Endodermal cell (in vitro differentiated cells): ENCODE measurements at regions not wholly inside any gene's neighbourhood (a gene's known extent, or its start where the extent isn't known, plus 50 kb on each side); places are given as distances from the start of the nearest gene placed in this dataset.
"Not testable (repeated sequence)": the region's sequence is repeated elsewhere in the genome, so short reads cannot be mapped to it uniquely, and the experiment has no call there.

Experiments
- DNase-seq: peaks from one replicate; pipeline ENCODE4 v3.0.0-alpha.2; 2017
- H3K27ac ChIP-seq: 2 replicates; pipeline ENCODE4 v1.5.1; 2013; ENCODE audit warnings: mild to moderate bottlenecking, low read depth, low read length, moderate library complexity
- H3K27me3 ChIP-seq: 2 replicates; pipeline ENCODE4 v1.6.1; 2013; ENCODE audit warnings: mild to moderate bottlenecking, low read length, moderate library complexity; ENCODE audit not compliant: insufficient read depth, control insufficient read depth, poor library complexity, severe bottlenecking
- H3K36me3 ChIP-seq: 2 replicates; pipeline ENCODE4 v1.7.0; 2013; ENCODE audit warnings: mild to moderate bottlenecking, low read length, moderate library complexity; ENCODE audit not compliant: control insufficient read depth, insufficient read depth
- H3K4me1 ChIP-seq: one replicate; pipeline ENCODE4 v1.7.0; 2013; ENCODE audit warnings: low read length; ENCODE audit not compliant: control insufficient read depth, insufficient read depth
- H3K4me3 ChIP-seq: 2 replicates; pipeline ENCODE4 v1.5.1; 2013; ENCODE audit warnings: mild to moderate bottlenecking, low read length, moderate library complexity
- H3K9ac ChIP-seq: 2 replicates; pipeline ENCODE4 v1.6.1; 2013; ENCODE audit warnings: mild to moderate bottlenecking, low read length, moderate library complexity; ENCODE audit not compliant: poor library complexity, severe bottlenecking; ENCODE audit errors: extremely low read depth
- H3K9me3 ChIP-seq: 2 replicates; pipeline ENCODE4 v1.6.1; 2013; ENCODE audit warnings: mild to moderate bottlenecking, low read length, moderate library complexity; ENCODE audit not compliant: control insufficient read depth
- H3K27ac Mint-ChIP-seq: 2 replicates; pipeline ENCODE4 v1.8.0; 2020; ENCODE audit warnings: mixed read lengths
- H3K27me3 Mint-ChIP-seq: 2 replicates; pipeline ENCODE4 v1.8.0; 2021; ENCODE audit warnings: mild to moderate bottlenecking, mixed read lengths; ENCODE audit not compliant: insufficient read depth
- H3K36me3 Mint-ChIP-seq: 2 replicates; pipeline ENCODE4 v1.8.0; 2020; ENCODE audit warnings: low read depth, mixed read lengths
- H3K4me1 Mint-ChIP-seq: 2 replicates; pipeline ENCODE4 v1.8.0; 2020; ENCODE audit warnings: mixed read lengths
- H3K4me3 Mint-ChIP-seq: 2 replicates; pipeline ENCODE4 v1.8.0; 2020; ENCODE audit warnings: mild to moderate bottlenecking, moderate library complexity, mixed read lengths
- H3K9me3 Mint-ChIP-seq: 2 replicates; pipeline ENCODE4 v1.8.0; 2020; ENCODE audit warnings: mild to moderate bottlenecking, mixed read lengths
- CTCF ChIP-seq: fragments of 200-600 bp; sonication (generic); conservative IDR thresholded peaks from 2 replicates; pipeline ENCODE4 v1.5.0; 2021; ENCODE audit warnings: antibody characterized with exemption, mild to moderate bottlenecking
- WGBS, 2 experiments: methylation state at CpG; one replicate each; pipeline versions ENCODE4 v1.1.5 to v1.1.7; 2013; ENCODE audit warnings: missing lambda C conversion rate in 2 of 2, mixed read lengths in 1 of 2; ENCODE audit not compliant: insufficient coverage in 1 of 2, insufficient read length in 1 of 2; 5-methylcytosine and 5-hydroxymethylcytosine counted together

- Mint-ChIP-seq H3K36me3 (no peaks in the 10 kb centered on the region), H3K27ac (no peak overlapping the region), H3K4me1 (no peaks in the 10 kb centered on the region), H3K9me3 (peaks cover 6% of the 10 kb centered on the region), H3K4me3 (no peak overlapping the region), H3K27me3 (no peaks in the 10 kb centered on the region)
- no peak for TF ChIP-seq CTCF
- Histone ChIP-seq H3K27me3 (no peaks in the 10 kb centered on the region), H3K4me1 (no peaks in the 10 kb centered on the region), H3K9ac (no peak overlapping the region), H3K36me3 (no peaks in the 10 kb centered on the region), H3K27ac (no peak overlapping the region), H3K9me3 (no peaks in the 10 kb centered on the region), H3K4me3 (no peak overlapping the region)
- 90% methylated on average over 2 of the region's 2 CpGs; no CpG with 5 or more reads in 1 of the 2 experiments for WGBS, 2 experiments
- DNase-seq = no peak
Observed at GRCh38 chr2:83342860-83343329, 1116.2 kb downstream of the SUCLG1 start.

- no peak for TF ChIP-seq CTCF
- WGBS, 2 experiments = 91 to 93% methylated on average over 3 of the region's 3 CpGs
- H3K9ac ChIP-seq = no peak overlapping the region
- no peak for DNase-seq
- Mint-ChIP-seq H3K9me3 (no peaks in the 10 kb centered on the region), H3K36me3 (no peaks in the 10 kb centered on the region), H3K27me3 (no peaks in the 10 kb centered on the region), H3K4me3 (no peak overlapping the region), H3K27ac (no peak overlapping the region), H3K4me1 (no peaks in the 10 kb centered on the region)
- no peaks in the 10 kb centered on the region for H3K9me3 ChIP-seq
- H3K27ac ChIP-seq = no peak overlapping the region
- no peaks in the 10 kb centered on the region for H3K27me3 ChIP-seq
- H3K36me3 ChIP-seq = no peaks in the 10 kb centered on the region
- H3K4me3 ChIP-seq = no peak overlapping the region
- H3K4me1 ChIP-seq = no peaks in the 10 kb centered on the region
Observed at GRCh38 chr2:83340424-83340823, 1118.7 kb downstream of the SUCLG1 start.

GRCh38 chr2:83339942-83340341 lies 1119.1 kb downstream of the SUCLG1 start:
- not testable (repeated sequence) for H3K27ac ChIP-seq, H3K9me3 ChIP-seq, H3K27me3 Mint-ChIP-seq, H3K9ac ChIP-seq, H3K36me3 Mint-ChIP-seq, H3K4me3 ChIP-seq, H3K4me1 Mint-ChIP-seq, H3K4me3 Mint-ChIP-seq, H3K4me1 ChIP-seq, DNase-seq, H3K9me3 Mint-ChIP-seq, H3K27ac Mint-ChIP-seq, H3K27me3 ChIP-seq, H3K36me3 ChIP-seq
- WGBS, 2 experiments = 84 to 93% methylated on average over 3 to 4 of the region's 5 CpGs

DNA sequence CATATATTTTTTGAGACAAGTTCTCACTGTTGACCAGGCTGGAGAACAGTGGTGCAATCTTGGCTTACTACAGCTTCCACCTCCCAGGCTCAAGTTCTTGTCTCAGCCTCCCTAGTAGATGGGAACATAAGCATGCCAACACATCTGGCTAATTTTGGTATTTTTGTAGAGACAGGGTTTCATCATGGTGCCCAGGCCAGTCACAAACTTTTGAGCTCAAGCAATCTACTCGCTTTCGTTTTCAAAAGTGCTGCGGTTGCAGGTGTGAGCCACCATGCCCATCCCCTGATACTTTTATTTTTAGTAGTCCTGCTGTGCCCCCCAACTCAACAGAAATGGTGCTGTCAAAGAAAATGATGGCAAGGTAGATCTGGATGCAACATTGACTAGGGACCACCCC lies 1127.3 kb downstream of the SUCLG1 start:
- DNase-seq = no peak
- no peaks in the 10 kb centered on the region for H3K9me3 Mint-ChIP-seq

More for the DNA sequence above, 1127.3 kb downstream of the SUCLG1 start:
- no peaks in the 10 kb centered on the region for H3K9me3 ChIP-seq
- no peaks in the 10 kb centered on the region for H3K36me3 ChIP-seq
- no peak overlapping the region for H3K9ac ChIP-seq
- H3K27ac Mint-ChIP-seq = no peak overlapping the region
- TF ChIP-seq CTCF = no peak
- H3K4me1 ChIP-seq = no peaks in the 10 kb centered on the region
- 98% methylated on average over 3 of the region's 3 CpGs; no CpG with 5 or more reads in 1 of the 2 experiments for WGBS, 2 experiments
- no peaks in the 10 kb centered on the region for H3K4me1 Mint-ChIP-seq
- H3K27me3 ChIP-seq = no peaks in the 10 kb centered on the region
- H3K36me3 Mint-ChIP-seq = no peaks in the 10 kb centered on the region
- H3K27ac ChIP-seq = no peak overlapping the region
- no peak overlapping the region for H3K4me3 Mint-ChIP-seq
- H3K27me3 Mint-ChIP-seq = no peaks in the 10 kb centered on the region
- no peak overlapping the region for H3K4me3 ChIP-seq
